Nephron (organoid): ENCODE measurements at regions not wholly inside any gene's neighbourhood (a gene's known extent, or its start where the extent isn't known, plus 50 kb on each side); places are given as distances from the start of the nearest gene placed in this dataset.

Experiments
- H3K27ac Mint-ChIP-seq, 3 experiments: 2 replicates each; pipeline ENCODE4 v1.8.0; 2020; ENCODE audit warnings: mixed read lengths in 3 of 3, mild to moderate bottlenecking in 2 of 3, moderate library complexity in 1 of 3
- H3K27me3 Mint-ChIP-seq: 2 replicates; pipeline ENCODE4 v1.8.0; 2021; ENCODE audit warnings: low read depth, mild to moderate bottlenecking, moderate library complexity, mixed read lengths
- H3K36me3 Mint-ChIP-seq: 2 replicates; pipeline ENCODE4 v1.8.0; 2020; ENCODE audit warnings: low read depth, mixed read lengths
- H3K4me1 Mint-ChIP-seq: 2 replicates; pipeline ENCODE4 v1.8.0; 2020; ENCODE audit warnings: mixed read lengths
- H3K4me3 Mint-ChIP-seq, 3 experiments: 2 replicates each; pipeline ENCODE4 v1.8.0; 2020; ENCODE audit warnings: mild to moderate bottlenecking in 3 of 3, mixed read lengths in 3 of 3, moderate library complexity in 2 of 3
- H3K9me3 Mint-ChIP-seq: 2 replicates; pipeline ENCODE4 v1.8.0; 2020; ENCODE audit warnings: mixed read lengths
- TF ChIP-seq, protein P1 (sequence below), 3 experiments: fragments of 200-600 bp; sonication (generic); IDR thresholded peaks; one replicate each; pipeline ENCODE4 v1.5.0; 2021; ENCODE audit warnings: antibody characterized with exemption in 3 of 3; ENCODE audit not compliant: unreplicated experiment in 3 of 3

DNA sequence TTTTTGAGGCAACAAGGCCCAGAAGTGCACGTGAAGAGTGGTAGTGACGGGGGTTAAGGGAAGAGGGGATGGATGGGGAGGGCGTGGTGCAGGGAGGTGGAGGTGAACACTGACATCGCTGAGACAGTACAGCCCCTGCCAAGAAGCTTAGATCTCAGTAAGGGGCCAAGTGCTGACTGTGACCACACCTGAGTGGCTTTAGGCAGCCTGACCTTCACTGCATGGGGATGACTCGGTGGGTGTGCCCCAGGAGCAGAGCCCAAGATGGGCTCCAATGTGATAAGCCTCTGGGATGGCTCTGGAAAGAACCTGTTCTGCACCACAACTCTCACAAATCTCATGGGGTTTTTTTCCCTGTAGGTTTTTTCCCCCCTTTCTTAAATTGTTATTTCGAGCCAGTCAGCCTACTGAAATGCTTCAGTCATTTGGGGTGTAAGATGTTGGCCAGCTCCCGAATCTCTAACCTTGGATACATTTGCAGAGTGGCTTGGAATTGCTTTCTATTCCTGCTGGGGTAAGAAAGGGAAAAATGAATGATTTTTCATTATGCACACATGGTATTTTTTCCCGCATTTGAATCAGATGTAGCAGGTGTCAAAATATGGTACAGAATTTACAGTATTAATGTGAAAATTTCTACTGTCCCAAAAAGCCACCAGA lies 165.0 kb downstream of the TM9SF2 start:
- Mint-ChIP-seq H3K27ac (no peak overlapping the region), H3K9me3 (no peaks in the 10 kb centered on the region), H3K27me3 (peaks cover 56% of the 10 kb centered on the region), H3K4me1 (no peaks in the 10 kb centered on the region), H3K36me3 (no peaks in the 10 kb centered on the region), H3K4me3 (no peak overlapping the region)
- TF ChIP-seq, protein P1, sequence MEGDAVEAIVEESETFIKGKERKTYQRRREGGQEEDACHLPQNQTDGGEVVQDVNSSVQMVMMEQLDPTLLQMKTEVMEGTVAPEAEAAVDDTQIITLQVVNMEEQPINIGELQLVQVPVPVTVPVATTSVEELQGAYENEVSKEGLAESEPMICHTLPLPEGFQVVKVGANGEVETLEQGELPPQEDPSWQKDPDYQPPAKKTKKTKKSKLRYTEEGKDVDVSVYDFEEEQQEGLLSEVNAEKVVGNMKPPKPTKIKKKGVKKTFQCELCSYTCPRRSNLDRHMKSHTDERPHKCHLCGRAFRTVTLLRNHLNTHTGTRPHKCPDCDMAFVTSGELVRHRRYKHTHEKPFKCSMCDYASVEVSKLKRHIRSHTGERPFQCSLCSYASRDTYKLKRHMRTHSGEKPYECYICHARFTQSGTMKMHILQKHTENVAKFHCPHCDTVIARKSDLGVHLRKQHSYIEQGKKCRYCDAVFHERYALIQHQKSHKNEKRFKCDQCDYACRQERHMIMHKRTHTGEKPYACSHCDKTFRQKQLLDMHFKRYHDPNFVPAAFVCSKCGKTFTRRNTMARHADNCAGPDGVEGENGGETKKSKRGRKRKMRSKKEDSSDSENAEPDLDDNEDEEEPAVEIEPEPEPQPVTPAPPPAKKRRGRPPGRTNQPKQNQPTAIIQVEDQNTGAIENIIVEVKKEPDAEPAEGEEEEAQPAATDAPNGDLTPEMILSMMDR (IDR thresholded peaks at IDR 0.05; ENCODE audit: unreplicated experiment in 3 of 3) = no peak

DNA sequence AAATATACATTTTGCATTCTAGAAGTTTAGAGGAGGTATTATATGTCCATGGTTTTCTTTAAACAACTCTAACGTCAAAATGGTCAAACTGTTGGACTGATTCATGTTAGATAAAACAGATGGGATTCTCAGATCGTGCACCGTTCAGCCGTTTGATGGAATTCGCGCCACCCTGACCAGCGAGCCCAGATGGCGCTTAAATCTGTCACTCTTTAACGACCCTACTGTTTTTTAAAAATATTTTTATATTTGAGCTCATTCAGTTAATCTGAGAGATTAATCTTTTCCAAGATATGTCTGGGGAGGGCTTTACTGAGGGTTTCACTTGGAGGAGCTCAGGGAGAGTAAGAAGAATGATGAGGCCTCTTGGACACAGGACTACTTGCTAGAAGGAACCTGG lies 164.4 kb downstream of the TM9SF2 start:
- H3K4me3 Mint-ChIP-seq = no peak overlapping the region
- H3K27me3 Mint-ChIP-seq = peaks cover 57% of the 10 kb centered on the region
- H3K36me3 Mint-ChIP-seq = no peaks in the 10 kb centered on the region
- H3K4me1 Mint-ChIP-seq = no peaks in the 10 kb centered on the region
- no peak overlapping the region for H3K27ac Mint-ChIP-seq
- TF ChIP-seq, protein P1 (IDR thresholded peaks at IDR 0.05; ENCODE audit: unreplicated experiment in 3 of 3) = no peak
- no peaks in the 10 kb centered on the region for H3K9me3 Mint-ChIP-seq

DNA sequence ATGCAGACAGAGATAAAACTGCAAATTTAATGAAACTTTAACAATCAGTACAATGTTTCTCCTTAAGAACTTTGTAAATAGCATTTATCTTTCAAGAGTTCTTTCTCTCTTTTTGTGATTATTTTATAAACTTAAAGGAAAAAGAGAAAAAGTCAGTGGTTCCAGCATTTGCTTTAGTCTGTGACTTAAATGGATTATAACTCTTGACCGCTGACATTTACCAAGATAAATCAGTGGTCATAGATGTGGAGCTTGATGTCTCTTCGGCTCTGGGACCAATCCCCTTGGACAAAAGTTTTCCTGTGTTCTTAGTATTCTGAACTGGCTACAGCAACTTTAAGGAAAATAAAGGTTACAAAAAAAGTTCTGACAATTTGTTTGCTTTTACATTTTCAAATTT lies 162.6 kb downstream of the TM9SF2 start:
- Mint-ChIP-seq H3K4me1 (peaks cover 5% of the 10 kb centered on the region), H3K27ac (no peak overlapping the region), H3K27me3 (peaks cover 69% of the 10 kb centered on the region), H3K36me3 (no peaks in the 10 kb centered on the region), H3K4me3 (no peak overlapping the region), H3K9me3 (no peaks in the 10 kb centered on the region)
- TF ChIP-seq, protein P1 (IDR thresholded peaks at IDR 0.05; ENCODE audit: unreplicated experiment in 3 of 3) = no peak

DNA sequence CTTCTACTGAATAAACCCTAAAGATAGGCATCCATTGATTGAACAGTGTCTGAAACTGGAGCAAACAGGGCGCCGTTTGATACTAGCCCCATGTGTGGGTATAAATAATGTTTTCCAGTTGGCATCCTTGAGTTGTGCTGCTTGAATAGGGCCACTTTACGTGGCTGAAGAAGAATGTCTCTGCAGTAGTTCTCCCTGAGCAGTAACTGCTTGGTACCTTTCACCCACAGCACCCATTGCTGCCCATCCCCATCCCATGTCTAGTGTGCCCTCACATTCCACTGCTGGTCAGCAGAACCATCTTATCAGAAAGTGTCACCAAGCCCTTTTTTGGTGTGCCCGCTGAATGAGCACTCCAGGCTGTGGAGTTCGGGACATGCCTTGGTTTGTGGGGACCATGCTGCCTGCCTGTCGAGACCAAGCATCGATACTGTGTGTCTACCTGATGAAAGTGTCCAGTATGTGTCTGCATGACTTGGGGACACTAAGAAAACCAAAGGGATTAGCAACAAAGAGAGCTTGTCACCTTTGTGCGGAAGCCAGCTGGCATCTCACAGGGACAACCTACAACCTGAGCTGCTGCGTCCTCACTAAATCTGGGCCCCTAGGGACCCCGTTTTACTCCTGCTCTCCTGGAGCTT lies 162.0 kb downstream of the TM9SF2 start:
- TF ChIP-seq, protein P1 (IDR thresholded peaks at IDR 0.05; ENCODE audit: unreplicated experiment in 3 of 3) = no peak
- peaks cover 9% of the 10 kb centered on the region for H3K4me1 Mint-ChIP-seq
- no peak overlapping the region for H3K4me3 Mint-ChIP-seq
- H3K36me3 Mint-ChIP-seq = no peaks in the 10 kb centered on the region
- peaks cover 74% of the 10 kb centered on the region for H3K27me3 Mint-ChIP-seq
- no peak overlapping the region for H3K27ac Mint-ChIP-seq
- H3K9me3 Mint-ChIP-seq = no peaks in the 10 kb centered on the region

DNA sequence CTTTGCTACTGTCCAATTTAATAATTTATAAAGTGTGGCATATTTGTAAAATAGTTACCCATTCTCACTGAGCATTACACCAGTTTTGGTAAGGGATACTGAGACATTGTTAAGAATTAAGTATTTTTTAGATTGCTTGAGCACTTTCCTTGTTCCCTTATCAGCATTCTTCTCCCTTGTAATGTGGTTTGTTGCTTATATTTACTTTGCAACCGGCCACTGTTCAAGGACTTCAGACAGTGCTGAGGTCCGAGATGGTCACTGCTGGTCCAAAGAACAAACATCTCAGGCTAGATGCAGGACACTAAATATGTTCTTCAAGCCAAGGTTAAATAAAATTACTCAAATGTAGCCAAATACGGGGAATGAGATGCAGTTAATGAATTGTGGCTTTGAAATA lies 161.4 kb downstream of the TM9SF2 start:
- TF ChIP-seq, protein P1 (IDR thresholded peaks at IDR 0.05; ENCODE audit: unreplicated experiment in 3 of 3) = no peak
- no peak overlapping the region for H3K4me3 Mint-ChIP-seq

DNA sequence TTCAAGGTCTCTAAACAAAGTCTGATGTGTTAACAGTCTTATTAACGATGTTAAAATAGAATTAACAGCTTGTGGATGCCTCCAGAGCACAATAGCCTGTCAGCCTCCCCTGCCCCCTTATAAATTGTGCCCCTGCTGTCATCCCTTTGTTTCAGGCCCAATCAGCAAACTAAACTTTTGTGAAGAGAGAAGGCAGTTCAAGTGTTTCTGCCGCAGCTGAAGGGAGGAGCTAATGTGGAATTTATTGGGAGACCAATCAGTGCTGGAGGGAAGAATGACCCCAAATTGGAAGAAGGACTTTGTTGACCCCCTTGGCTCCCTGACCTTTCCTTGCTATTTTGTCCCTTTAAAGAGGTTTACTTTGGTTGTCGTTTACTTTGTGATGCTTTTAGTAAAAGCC lies 160.5 kb downstream of the TM9SF2 start:
- H3K27ac Mint-ChIP-seq = no peak overlapping the region
- H3K36me3 Mint-ChIP-seq = no peaks in the 10 kb centered on the region
- no peak overlapping the region for H3K4me3 Mint-ChIP-seq
- TF ChIP-seq, protein P1 (IDR thresholded peaks at IDR 0.05; ENCODE audit: unreplicated experiment in 3 of 3) = no peak
- H3K27me3 Mint-ChIP-seq = peaks cover 71% of the 10 kb centered on the region
- H3K9me3 Mint-ChIP-seq = no peaks in the 10 kb centered on the region
- peaks cover 17% of the 10 kb centered on the region for H3K4me1 Mint-ChIP-seq

More for the DNA sequence above, 161.4 kb downstream of the TM9SF2 start:
- peaks cover 75% of the 10 kb centered on the region for H3K27me3 Mint-ChIP-seq
- no peaks in the 10 kb centered on the region for H3K36me3 Mint-ChIP-seq
- H3K9me3 Mint-ChIP-seq = no peaks in the 10 kb centered on the region
- no peak overlapping the region for H3K27ac Mint-ChIP-seq
- H3K4me1 Mint-ChIP-seq = peaks cover 9% of the 10 kb centered on the region
